ENCODE measurements at regions not wholly inside any gene's neighbourhood (a gene's known extent, or its start where the extent isn't known, plus 50 kb on each side); places are given as distances from the start of the nearest gene placed in this dataset.

DNA sequence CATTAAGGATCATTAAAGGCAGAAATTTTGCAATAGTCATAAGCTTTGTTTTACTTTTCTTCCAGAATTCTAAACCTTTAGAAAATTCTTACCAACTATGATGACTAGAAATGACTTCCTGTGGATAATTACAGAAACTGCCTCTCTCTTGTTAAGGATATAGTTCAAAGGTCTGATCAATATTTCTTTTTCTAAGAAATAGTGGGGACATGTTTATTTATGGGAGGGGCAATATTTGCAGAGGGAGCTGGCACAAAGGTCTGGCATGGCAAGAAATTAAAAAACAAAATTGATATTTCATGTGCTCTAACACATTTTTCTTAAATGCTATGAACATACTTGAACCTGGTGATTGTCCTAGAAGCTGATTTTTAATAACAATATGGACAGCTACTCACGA, 448.9 kb downstream of the KCTD8 start:
- no peak for DNase-seq

DNA sequence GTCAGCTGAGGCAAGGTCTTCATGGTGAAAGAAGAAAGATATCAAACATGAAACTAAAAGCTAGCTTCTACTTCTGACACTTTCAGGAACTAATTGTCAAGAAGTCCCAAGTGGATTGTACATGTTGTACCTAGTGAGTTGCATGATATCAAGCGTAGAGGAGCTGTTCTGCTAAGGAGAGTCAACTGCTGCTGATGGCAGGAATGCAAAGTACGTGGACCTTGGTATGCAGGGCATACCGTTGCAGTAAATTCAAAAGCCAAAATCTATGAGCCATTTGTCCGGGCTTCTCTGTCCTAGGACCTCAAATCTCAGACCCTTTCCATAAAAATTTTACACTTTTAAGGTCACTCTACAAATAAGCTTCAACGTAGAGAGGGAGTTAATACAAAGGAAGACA, 446.2 kb downstream of the KCTD8 start:
- DNase-seq = no peak

DNA sequence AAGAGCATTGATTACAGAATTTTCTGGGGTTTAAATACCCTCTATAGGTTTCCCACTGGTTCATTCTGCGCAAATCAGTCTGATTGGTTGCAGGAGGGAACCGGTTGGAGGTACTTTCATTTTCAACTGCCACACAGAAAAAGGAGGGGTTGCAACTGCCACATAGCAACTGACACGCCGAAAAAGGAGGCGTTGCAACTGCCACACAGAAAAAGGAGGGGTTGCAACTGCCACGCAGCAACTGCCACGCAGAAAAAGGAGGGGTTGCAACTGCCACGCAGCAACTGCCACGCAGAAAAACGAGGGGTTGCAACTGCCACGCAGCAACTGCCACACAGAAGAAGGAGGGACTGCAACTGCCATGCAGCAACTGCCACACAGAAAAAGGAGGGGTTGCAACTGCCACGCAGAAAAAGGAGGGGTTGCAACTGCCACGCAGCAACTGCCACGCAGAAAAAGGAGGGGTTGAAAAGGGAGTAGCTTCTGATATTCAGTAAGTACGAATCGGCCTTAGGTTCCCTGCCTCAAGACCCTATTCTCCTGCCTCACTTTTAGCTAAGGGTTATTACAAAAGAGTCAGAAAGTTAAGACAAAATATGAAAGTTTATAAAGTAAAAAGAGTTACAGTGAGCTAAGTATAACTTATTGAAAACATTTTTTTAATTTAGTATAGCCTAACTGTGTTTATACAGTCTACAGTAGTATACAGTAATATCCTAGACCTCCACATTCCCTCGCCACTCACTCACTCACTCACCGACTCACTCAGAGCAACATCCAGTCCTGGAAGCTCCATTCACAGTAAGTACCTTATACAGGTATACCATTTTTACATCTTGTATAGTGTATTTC, 431.8 kb downstream of the KCTD8 start:
- no peak for DNase-seq

DNA sequence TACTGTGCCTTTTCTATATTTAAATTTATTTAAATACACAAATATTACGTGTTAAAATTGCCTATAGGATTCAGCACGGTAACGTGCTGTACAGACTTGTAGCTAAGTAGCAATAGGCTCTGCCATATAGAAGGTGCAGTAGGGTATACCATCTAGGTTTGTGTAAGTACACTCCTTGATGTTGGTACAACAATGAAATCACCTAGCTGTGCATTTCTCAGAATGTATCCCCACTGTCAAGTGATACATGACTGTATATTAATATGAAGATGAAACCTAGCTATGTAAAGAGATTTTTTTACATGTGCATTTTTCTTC, 431.2 kb downstream of the KCTD8 start:
- no peak for DNase-seq

DNA sequence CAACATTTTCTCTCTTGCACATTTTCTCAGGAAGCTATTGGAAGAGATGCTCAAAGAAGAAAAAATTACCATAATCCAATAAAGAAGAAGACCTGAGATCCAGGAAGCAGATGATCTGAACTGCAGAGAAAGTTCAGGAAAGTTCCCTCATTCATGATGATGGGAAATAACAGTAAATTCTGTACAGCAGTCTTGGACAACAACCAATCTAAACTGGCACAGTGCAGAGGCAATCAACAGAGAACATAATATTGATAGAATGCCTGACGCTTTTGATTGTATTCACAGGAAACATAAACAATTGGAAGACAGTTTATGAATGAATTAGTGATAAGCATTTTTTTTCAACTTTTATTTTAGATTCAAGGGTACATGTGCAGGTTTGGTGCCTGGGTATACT, 428.9 kb downstream of the KCTD8 start:
- no peak for DNase-seq

DNA sequence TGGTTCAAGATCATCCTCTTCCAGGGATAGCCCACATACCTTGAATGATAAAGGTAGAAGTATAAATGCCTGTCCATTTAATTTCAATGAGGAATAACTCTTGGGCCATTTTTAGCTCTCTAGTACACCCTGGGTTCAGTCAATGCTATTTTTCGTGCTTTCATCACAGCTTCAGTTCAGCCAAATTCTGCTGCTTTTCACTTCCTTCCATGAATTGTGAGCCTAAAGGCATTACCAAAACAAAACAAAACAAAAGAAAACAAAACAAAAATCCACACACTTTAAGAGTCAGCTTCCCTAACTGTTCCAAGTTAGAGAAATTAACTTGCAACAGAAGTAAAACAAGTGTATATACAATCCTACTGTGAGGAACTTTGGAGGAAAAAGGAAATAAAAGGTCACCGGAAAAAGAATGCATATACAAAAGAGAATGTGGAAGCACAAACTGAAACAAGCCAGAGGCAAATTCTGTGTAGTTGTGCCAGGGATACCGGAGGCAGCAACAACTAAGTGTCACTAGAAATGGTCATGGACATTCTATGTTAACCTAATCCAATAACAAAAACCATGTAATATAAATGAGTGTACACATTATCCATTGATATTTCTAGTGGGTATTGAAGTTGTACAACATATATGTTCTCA, 423.1 kb downstream of the KCTD8 start:
- DNase-seq = no peak

DNA sequence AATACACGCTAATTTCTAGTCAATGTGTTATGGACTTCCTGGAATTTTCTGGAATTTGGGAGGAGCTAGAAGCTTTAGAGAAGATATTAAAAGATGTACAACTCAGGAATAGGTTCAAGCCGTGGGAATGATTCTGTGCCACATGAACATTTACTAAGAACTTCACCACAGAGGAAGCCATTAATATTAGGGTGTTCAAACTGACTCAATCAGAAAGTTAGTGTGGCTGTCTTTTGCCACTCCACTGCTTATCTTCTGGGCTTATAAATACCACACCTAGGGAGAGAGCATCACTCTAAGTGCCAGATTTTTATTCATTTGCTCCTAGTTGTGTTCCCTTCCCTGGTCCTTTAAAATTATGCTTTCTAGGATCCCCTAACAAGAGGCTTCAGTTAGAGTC, 409.8 kb downstream of the KCTD8 start:
- no peak for DNase-seq

DNA sequence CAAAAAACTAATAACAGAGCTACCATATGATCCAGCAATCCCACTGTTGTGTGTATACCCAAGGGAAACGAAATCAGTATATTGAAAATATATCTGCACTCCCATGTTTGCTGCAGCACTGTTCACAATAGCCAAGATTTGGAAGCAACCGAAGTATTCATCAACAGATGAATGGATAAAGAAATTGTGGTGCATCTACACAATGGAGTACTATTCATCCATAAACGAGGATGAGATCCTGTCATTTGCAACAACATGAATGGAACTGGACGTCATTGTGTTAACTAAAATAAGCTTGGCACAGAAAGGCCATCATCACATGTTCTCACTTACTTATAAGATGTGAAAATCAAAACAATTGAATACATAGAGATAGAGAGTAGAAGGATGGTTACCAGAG, 402.1 kb downstream of the KCTD8 start:
- no peak for DNase-seq

DNA sequence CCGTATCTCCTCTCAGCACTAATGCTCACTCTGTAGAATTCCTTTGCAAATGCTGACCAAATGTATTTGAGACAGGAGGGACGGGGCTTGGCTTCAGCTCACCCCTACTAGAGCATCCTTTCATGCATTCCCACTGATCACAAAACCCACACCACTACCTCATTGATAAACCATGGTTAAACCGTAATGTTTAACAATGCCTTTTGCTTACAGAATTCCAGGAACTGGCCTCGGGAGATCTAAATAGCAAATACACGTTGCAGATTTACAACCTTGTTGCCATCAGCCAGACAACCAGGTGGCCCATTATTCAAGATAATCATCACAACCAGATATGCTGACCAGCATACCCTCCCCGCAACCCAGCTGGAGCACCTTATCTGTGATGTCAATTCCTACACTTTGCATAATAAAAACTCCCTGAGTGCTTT, 391.9 kb downstream of the KCTD8 start:
- DNase-seq = no peak

DNA sequence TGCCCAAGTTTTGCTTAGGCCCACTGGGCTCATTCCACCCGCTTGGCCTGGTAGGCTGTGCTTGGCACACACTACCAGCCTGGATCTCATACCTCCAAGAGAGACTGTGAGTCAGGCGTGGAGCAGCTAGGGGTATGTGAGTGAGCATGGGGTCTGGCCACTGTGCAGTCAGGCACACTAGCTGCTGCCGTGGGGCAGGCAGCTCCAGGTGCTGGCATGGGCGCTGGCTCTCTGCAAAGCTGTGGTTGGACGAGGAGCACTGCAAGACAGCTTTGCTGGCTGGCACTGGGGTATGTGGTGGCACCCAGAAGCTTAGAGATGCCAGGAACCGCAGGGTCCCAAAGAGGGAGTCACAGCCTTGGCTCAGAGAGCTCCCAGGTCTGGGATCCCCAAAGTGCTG, 377.8 kb downstream of the KCTD8 start:
- no peak for DNase-seq

DNA sequence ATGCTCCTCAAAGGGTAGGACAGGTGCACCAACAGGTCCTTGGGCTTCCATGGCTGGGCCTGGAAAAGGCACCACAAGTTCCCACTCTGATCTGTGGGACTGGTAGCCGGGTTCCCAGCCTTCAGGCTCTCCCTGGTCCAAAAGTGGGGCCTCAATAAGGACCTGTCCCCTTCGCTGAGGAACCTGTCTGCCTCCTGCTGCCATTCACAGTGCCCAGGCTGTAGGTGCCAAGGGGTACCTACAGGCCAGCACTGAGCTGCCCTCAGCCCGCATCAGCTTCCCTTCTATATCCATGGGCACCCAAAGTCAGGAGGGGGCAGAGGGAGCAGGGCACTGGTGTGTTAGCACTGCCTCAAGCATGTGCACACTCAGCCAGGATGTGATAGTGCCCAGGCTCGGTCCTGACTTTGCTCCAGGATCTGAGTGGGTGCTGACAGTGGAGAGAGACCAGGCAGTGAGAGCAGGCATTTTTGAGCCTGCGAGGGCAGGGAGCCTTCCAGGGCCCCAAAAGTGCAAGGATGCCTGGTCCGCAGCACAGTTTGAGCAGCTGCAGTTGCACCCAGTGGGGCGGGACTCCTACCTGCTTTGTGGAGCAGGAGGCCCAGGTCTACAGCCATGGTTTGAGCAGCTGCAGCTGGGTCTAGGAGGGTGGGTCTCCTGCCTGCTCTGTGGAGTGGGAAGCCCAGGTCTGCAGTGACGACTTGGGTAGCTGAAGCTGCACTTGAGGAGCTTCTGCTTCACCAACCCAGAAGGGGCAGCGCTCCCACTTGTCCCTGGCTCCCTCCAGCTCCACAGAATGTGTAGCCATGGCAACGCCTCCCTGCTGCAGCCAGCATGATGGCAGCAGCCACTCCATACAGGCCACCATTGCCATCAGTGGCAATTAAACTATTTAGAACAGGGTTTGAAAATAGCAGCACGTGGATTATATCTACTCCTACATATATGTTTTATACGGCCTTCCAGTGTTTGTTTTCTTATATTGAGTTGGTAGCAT, 376.4 kb downstream of the KCTD8 start:
- DNase-seq = no peak

DNA sequence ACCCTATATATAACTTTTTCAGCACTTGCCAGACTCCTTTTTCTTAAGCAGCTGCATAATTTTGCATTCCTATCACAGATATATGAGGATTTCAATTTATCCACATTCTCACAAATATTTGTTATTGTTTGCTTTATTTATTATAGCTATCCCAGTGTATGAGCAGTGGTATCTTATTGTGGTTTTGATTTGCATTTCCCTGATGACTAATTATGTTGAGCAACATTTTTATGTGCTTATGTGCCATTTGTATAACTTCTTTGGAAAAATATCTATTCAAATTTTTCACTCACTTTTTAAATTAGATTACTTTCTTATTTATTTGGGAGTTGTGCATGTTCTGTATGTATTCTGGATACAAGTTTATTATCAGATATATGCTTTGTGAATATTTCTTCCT, 361.9 kb downstream of the KCTD8 start:
- DNase-seq = no peak

DNA sequence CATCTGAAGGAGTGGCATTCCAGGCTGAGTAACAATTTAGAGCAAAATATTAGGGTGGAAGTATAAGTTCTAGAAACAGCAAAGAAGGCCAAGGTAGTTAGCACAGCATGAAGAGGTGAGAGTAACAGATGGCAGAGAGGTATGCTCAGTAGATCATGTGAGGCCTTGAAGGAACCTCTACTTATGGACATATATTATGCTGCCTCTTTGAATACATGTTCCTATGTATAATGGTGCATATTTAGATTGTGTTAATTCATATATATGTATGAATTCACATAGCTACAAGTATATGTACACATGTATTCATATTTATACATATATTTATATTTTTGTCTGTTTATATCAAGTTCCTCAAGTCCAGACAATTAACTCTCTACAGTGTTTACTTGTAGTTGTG, 355.2 kb downstream of the KCTD8 start:
- DNase-seq = no peak

DNA sequence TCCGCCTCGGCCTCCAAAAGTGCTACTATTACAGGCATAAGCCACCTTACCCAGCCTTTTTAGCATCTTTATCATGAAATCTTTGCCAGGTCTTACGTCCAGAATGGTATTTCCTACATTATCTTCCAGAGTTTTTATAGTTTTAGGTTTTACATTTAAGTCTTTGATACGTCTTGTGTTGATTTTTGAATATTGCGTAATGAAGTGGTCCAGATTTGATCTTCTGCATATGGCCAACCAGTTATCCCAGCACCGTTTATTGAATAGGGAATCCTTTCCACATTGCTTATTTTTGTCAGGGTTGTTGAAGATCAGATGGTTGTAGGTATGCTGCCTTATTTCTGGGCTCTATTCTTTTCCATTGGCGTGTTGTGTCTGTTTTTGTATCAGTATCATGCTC, 349.6 kb downstream of the KCTD8 start:
- DNase-seq = no peak

DNA sequence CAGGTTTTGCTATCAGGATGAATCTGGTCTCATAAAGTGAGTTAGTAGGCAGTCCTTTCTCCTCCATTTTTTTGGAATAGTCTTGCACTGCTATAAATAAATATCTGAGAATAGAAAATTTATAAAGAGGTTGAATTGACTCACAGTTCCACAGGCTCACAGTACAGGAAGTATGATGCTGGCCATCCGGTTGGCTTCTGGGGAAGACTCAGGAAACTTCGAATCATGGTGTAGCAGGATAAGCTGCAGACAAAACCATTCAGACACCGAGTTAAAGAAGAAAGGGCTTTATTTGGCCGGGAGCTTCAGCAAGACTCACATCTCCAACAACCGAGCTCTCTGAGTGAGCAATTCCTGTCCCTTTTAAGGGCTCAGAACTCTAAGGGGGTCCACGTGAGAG, 348.2 kb downstream of the KCTD8 start:
- no peak for DNase-seq

DNA sequence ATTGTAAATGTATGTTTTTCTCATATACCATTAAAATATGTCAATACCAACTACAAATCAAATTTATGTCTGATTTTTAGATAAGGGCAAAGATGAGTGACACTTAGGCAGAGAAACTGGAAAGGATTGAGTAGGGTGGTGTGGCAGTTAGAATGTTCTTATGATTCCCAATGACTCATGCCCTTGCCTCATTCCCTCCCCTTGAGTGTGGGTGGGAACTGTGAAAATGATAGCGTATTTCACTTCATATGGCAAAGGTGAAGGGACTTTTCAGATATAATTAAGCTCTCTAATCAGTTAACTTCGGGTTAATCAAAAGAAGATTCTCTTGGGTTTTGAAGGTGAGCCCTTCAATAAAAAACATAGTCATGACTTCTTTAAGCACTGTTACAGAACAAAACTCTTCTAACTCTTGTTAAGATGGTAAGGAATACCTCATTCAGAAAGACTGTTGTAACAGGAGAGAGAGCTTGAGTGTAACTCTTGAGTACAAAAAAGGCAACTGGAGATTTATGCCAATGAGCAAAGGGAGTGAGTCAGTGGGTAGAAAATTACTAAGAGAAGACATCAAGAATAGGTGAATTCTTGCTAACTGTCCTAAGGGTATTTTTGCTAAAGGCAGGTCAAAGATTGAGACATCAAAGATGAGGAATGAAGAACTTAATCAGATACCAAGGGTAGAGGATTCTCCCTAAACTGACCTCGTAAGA, 329.5 kb downstream of the KCTD8 start:
- DNase-seq = no peak

DNA sequence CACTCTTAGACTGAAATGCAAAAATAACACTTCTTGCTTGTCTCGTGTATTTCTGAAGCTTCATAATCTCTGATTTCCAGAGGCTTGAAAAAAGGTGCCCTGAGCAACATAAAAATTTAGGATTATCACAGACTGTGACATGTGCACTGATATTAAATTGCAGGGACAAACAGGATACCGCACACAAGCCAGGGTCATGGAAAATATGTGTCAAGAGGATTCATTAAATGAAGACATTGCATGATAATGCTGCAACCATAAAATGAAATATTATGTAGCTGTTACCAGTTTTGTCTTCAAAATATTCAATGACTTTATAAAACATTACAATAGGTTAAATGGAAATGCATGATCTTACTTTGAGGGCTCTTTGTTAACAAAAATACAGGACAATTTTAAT, 328.0 kb downstream of the KCTD8 start:
- DNase-seq = no peak

DNA sequence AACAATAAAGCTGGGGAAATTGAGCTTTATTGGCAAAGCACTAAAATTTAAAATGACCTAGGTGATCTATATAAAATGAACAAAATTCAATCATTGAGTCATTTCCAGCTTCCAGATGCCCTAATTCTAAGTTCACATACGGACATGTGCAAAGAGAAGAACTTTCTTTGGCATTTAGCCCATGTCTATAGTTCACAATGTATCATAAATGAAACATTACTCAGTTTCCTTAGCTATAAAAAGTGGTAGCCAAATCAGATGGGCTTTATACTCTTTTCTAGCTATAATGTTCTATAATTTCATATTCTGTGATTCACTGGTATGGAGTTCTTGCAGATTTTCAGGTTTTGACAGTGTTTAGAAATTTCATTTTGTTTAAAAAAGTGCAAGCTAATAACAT, 327.4 kb downstream of the KCTD8 start:
- no peak for DNase-seq

Data from stimulated activated CD4-positive, alpha-beta T cell treated with anti-CD3 and anti-CD28 coated beads, Interleukin-4, amount 100 ng/mL, for 24 hours (primary cell).